Endothelial cell of umbilical vein (primary cell): ENCODE measurements at regions not wholly inside any gene's neighbourhood (a gene's known extent, or its start where the extent isn't known, plus 50 kb on each side); places are given as distances from the start of the nearest gene placed in this dataset.

Experiments
- BruUV-seq: library from RNA; stranded (reverse); fragments of 400-500 nt; replicated peaks from 2 replicates; lab custom pipeline; 2021; lab: Mats Ljungman, UMichigan
- CTCF ChIA-PET: fragments of 300-600, 350-600 bp; sonication (Branson Sonifier 250); formaldehyde crosslinking; loops from one replicate; lab custom pipeline; 2021; ENCODE audit warnings: antibody characterized with exemption, inconsistent platforms; lab: Charles Lee
- POLR2A ChIA-PET: fragments of 300-600, 350-600 bp; sonication (Branson Sonifier 250); formaldehyde crosslinking; loops from one replicate; lab custom pipeline; 2021; ENCODE audit warnings: antibody characterized with exemption, inconsistent platforms; lab: Charles Lee
- DNase-seq: peaks from one replicate; pipeline ENCODE4 v3.0.0-alpha.2; 2011; ENCODE audit warnings: low read depth, low spot score
- FAIRE-seq: peaks from 2 replicates; lab custom pipeline; 2011; peaks lifted over from hg19 to GRCh38; lab: Jason Lieb, UNC
- H2AFZ ChIP-seq: 2 replicates; pipeline ENCODE4 v1.6.0; 2012; ENCODE audit warnings: low read depth, low read length, control low read depth, inconsistent platforms
- H3K27ac ChIP-seq: 2 replicates; pipeline ENCODE4 v1.5.1; 2011; ENCODE audit warnings: low read depth, mild to moderate bottlenecking, control low read depth, low read length, moderate library complexity; ENCODE audit not compliant: insufficient read depth
- H3K27me3 ChIP-seq, 2 experiments: 2 replicates each; pipeline versions ENCODE4 v1.6.0 to v1.6.1; 2011; ENCODE audit warnings: low read length in 2 of 2, mixed read lengths in 1 of 2; ENCODE audit not compliant: control insufficient read depth in 2 of 2, insufficient read depth in 2 of 2
- H3K36me3 ChIP-seq, 2 experiments: 2 replicates in 1 of 2; 3 replicates in 1 of 2; pipeline ENCODE4 v1.5.1; 2011; ENCODE audit warnings: low read length in 2 of 2, mild to moderate bottlenecking in 1 of 2, moderate library complexity in 1 of 2; ENCODE audit not compliant: control insufficient read depth in 2 of 2, insufficient read depth in 2 of 2; ENCODE audit errors: extremely low read depth in 1 of 2
- H3K4me1 ChIP-seq: 3 replicates; pipeline ENCODE4 v1.5.1; 2011; ENCODE audit warnings: mild to moderate bottlenecking, low read length; ENCODE audit not compliant: control insufficient read depth, insufficient read depth; ENCODE audit errors: extremely low read depth
- H3K4me2 ChIP-seq: 2 replicates; pipeline ENCODE4 v1.6.1; 2011; ENCODE audit warnings: low read length, control low read depth, mixed read lengths; ENCODE audit not compliant: insufficient read depth
- H3K4me3 ChIP-seq, 3 experiments: fragments of 200-600 bp in 1 of 3; sonication (generic), shearing (Covaris generic) in 1 of 3; replicated peaks in 1 of 3; 2 replicates each; pipeline ENCODE4 v1.5.1; 2011 to 2016; ENCODE audit warnings: control low read depth in 3 of 3, low read length in 3 of 3, mild to moderate bottlenecking in 2 of 3, inconsistent platforms in 1 of 3, low read depth in 1 of 3, moderate library complexity in 1 of 3; ENCODE audit not compliant: insufficient read depth in 1 of 3
- H3K79me2 ChIP-seq: 2 replicates; pipeline ENCODE4 v1.6.0; 2012; ENCODE audit warnings: low read length, inconsistent platforms; ENCODE audit not compliant: control insufficient read depth, insufficient read depth
- H3K9ac ChIP-seq: replicated peaks from 2 replicates; pipeline ENCODE3; 2011; ENCODE audit warnings: low read length, control low read depth; ENCODE audit not compliant: insufficient read depth; ENCODE audit errors: extremely low read depth
- H3K9me1 ChIP-seq: replicated peaks from 3 replicates; pipeline ENCODE4 v1.6.0; 2011; ENCODE audit warnings: mild to moderate bottlenecking, low read length; ENCODE audit not compliant: control insufficient read depth, insufficient read depth; ENCODE audit errors: extremely low read depth
- H3K9me3 ChIP-seq: replicated peaks from 2 replicates; pipeline ENCODE4 v1.5.1; 2012; ENCODE audit warnings: low read length, inconsistent platforms; ENCODE audit not compliant: control insufficient read depth, insufficient read depth
- H4K20me1 ChIP-seq: replicated peaks from 2 replicates; pipeline ENCODE3; 2011; ENCODE audit warnings: mild to moderate bottlenecking, low read length; ENCODE audit not compliant: control insufficient read depth, insufficient read depth; ENCODE audit errors: extremely low read depth
- EZH2 ChIP-seq: IDR thresholded peaks from 2 replicates; pipeline ENCODE4 v1.6.1; 2012; ENCODE audit warnings: borderline replicate concordance, low read depth, mild to moderate bottlenecking, moderate library complexity, low read length, inconsistent platforms; ENCODE audit not compliant: severe bottlenecking
- FOS ChIP-seq: IDR thresholded peaks from 2 replicates; pipeline ENCODE4 v1.6.1; 2011; ENCODE audit warnings: mild to moderate bottlenecking, low read length, moderate library complexity, borderline replicate concordance; ENCODE audit not compliant: insufficient read depth
- GATA2 ChIP-seq: IDR thresholded peaks from 2 replicates; pipeline ENCODE4 v1.7.0; 2011; ENCODE audit warnings: low read depth, mild to moderate bottlenecking, moderate library complexity, mixed read lengths, low read length; ENCODE audit not compliant: insufficient read length, insufficient read depth
- JUN ChIP-seq: IDR thresholded peaks from 2 replicates; pipeline ENCODE4 v1.6.1; 2011; ENCODE audit warnings: borderline replicate concordance, low read depth; ENCODE audit not compliant: insufficient read length, insufficient read depth
- MAX ChIP-seq: IDR thresholded peaks from 2 replicates; pipeline ENCODE4 v1.6.1; 2011; ENCODE audit not compliant: insufficient read depth, insufficient read length
- MYC ChIP-seq: IDR thresholded peaks from one replicate; pipeline ENCODE4 v1.6.1; 2011; ENCODE audit warnings: mild to moderate bottlenecking, low read depth, low read length
- POLR2A ChIP-seq: IDR thresholded peaks from 2 replicates; pipeline ENCODE4 v1.6.1; 2012; ENCODE audit warnings: low read depth, mild to moderate bottlenecking, control low read depth, low read length
- POLR2AphosphoS5 ChIP-seq: IDR thresholded peaks from 2 replicates; pipeline ENCODE4 v1.6.1; 2012; ENCODE audit warnings: low read depth, mild to moderate bottlenecking, control low read depth, low read length, moderate library complexity; ENCODE audit not compliant: insufficient read depth
- dilution Hi-C: fragments of 300-500 bp; cut with MboI; formaldehyde crosslinking; loops from one replicate; pipeline ENCODE4 v1.15.0; 2019; ENCODE audit warnings: low sequenced_read_pairs; ENCODE audit not compliant: extremely low pct_ligation_motif_present
- intact Hi-C: fragments of 100-400 bp; cut with micrococcal nuclease; formaldehyde crosslinking; loops from one replicate; pipeline ENCODE4 v1.10.0; 2022
- TF ChIP-seq, protein P1 (sequence below), 2 donors: IDR thresholded peaks; 1 replicate in 1 of 2; 2 replicates in 1 of 2; pipeline ENCODE4 v1.5.1; 2011; ENCODE audit warnings: low read length in 2 of 2, mild to moderate bottlenecking in 2 of 2, moderate library complexity in 2 of 2, control low read depth in 1 of 2, inconsistent platforms in 1 of 2, low read depth in 1 of 2; ENCODE audit not compliant: insufficient read depth in 1 of 2; ENCODE audit errors: extremely low read depth in 1 of 2

- no peak overlapping the region for H3K27ac ChIP-seq
- intact Hi-C loops, result no loop called here
- TF ChIP-seq MYC, result no peak
- no peak for TF ChIP-seq POLR2A
- TF ChIP-seq, protein P1, sequence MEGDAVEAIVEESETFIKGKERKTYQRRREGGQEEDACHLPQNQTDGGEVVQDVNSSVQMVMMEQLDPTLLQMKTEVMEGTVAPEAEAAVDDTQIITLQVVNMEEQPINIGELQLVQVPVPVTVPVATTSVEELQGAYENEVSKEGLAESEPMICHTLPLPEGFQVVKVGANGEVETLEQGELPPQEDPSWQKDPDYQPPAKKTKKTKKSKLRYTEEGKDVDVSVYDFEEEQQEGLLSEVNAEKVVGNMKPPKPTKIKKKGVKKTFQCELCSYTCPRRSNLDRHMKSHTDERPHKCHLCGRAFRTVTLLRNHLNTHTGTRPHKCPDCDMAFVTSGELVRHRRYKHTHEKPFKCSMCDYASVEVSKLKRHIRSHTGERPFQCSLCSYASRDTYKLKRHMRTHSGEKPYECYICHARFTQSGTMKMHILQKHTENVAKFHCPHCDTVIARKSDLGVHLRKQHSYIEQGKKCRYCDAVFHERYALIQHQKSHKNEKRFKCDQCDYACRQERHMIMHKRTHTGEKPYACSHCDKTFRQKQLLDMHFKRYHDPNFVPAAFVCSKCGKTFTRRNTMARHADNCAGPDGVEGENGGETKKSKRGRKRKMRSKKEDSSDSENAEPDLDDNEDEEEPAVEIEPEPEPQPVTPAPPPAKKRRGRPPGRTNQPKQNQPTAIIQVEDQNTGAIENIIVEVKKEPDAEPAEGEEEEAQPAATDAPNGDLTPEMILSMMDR (IDR thresholded peaks at IDR 0.05; ENCODE audit: extremely low read depth in 1 of 2, insufficient read depth in 1 of 2, low read depth in 1 of 2, low read length in 2 of 2), result no peak
- no peak for TF ChIP-seq POLR2AphosphoS5
- no peak for TF ChIP-seq EZH2
- TF ChIP-seq JUN, result no peak
- TF ChIP-seq GATA2, result no peak
- TF ChIP-seq MAX, result no peak
- TF ChIP-seq FOS, result no peak
Measured at GRCh38 chr5:13529300-13529699, 415.2 kb downstream of the DNAH5 start.

More at GRCh38 chr5:13529300-13529699, 415.2 kb downstream of the DNAH5 start:
- Histone ChIP-seq H3K36me3 (no peaks in the 10 kb centered on the region), H3K4me3 (no peak overlapping the region), H3K9me3 (no peaks in the 10 kb centered on the region), H3K4me2 (no peak overlapping the region), H3K79me2 (no peaks in the 10 kb centered on the region), H4K20me1 (no peaks in the 10 kb centered on the region), H3K9ac (no peak overlapping the region), H3K4me1 (no peaks in the 10 kb centered on the region), H2AFZ (no peak overlapping the region), H3K9me1 (no peaks in the 10 kb centered on the region), H3K27me3 (no peaks in the 10 kb centered on the region)
- no TSS peak for BruUV-seq
- FAIRE-seq (no peak), DNase-seq (no peak)
- ChIA-PET CTCF (no interaction called here), POLR2A (no interaction called here)
- dilution Hi-C loops, result no loop called here
